ENCODE measurements at regions not wholly inside any gene's neighbourhood (a gene's known extent, or its start where the extent isn't known, plus 50 kb on each side); places are given as distances from the start of the nearest gene placed in this dataset.

- Mint-ChIP-seq H3K27me3 (ENCODE audit: low read depth) (peaks cover 2% of the 10 kb centered on the region; the same call in 1 of the 2 replicates), H3K4me3 (no peak overlapping the region), H3K9me3 (peaks cover 6 to 7% of the 10 kb centered on the region in 2 experiments; a peak in 4 of 5 replicates), H3K27ac (no peak overlapping the region), H3K4me1 (no peaks in the 10 kb centered on the region), H3K36me3 (ENCODE audit: insufficient read depth in 1 of 3, low read depth in 3 of 3) (no peaks in the 10 kb centered on the region; a peak in 3 of 7 replicates)
- H2BK15ac ChIP-seq (ENCODE audit: low read depth, low read length): no peak overlapping the region
- H4K5ac ChIP-seq (ENCODE audit: insufficient read length, low read depth, low read length): no peak overlapping the region
- no peaks in the 10 kb centered on the region for H3K9me3 ChIP-seq (ENCODE audit: control insufficient read depth, low read depth, low read length)
- H3K27ac ChIP-seq (ENCODE audit: insufficient read length, low read depth, low read length): no peak overlapping the region
- H3K14ac ChIP-seq (ENCODE audit: insufficient read depth, low read length): no peak overlapping the region
- H3K79me1 ChIP-seq (ENCODE audit: insufficient read depth, low read depth, low read length, poor library complexity, severe bottlenecking): no peaks in the 10 kb centered on the region
- WGBS (ENCODE audit: extremely low coverage, insufficient read length, low lambda C conversion rate): no CpG with 5 or more reads among the region's 16 CpGs
- no peaks in the 10 kb centered on the region for H3K79me2 ChIP-seq (ENCODE audit: insufficient read depth, low read length)
- H3K23ac ChIP-seq (ENCODE audit: insufficient read length, low read depth, low read length): no peak overlapping the region
- H2BK5ac ChIP-seq (ENCODE audit: insufficient read length, low read length): no peak overlapping the region
- H3K23me2 ChIP-seq (ENCODE audit: insufficient read length, low read depth, low read length, poor library complexity, severe bottlenecking): no peaks in the 10 kb centered on the region
- H2BK12ac ChIP-seq (ENCODE audit: insufficient read length, low read depth, low read length): no peak overlapping the region
- no peak overlapping the region for H3K4ac ChIP-seq (ENCODE audit: low read depth, low read length)
- H2BK120ac ChIP-seq (ENCODE audit: low read depth, low read length, poor library complexity, severe bottlenecking): no peak overlapping the region
- no peak overlapping the region for H3T11ph ChIP-seq (ENCODE audit: low read length)
- H3K9ac ChIP-seq (ENCODE audit: extremely low read depth, insufficient read length, low read length): no peak overlapping the region
- no peak overlapping the region for H3K18ac ChIP-seq (ENCODE audit: insufficient read length, low read depth, low read length)
- no peak overlapping the region for H2AFZ ChIP-seq (ENCODE audit: low read length)
- no peak for TF ChIP-seq CTCF (conservative IDR thresholded peaks at IDR 0.05)
- H4K91ac ChIP-seq (ENCODE audit: insufficient read length, low read depth, low read length): no peak overlapping the region
- no peak overlapping the region for H3K56ac ChIP-seq (ENCODE audit: insufficient read length, low read depth, low read length)
- H2BK20ac ChIP-seq (ENCODE audit: low read depth, low read length, poor library complexity, severe bottlenecking): no peak overlapping the region
- no peaks in the 10 kb centered on the region for H3K4me1 ChIP-seq (ENCODE audit: insufficient read depth, low read length)
- H4K20me1 ChIP-seq (ENCODE audit: control insufficient read depth, insufficient read depth, insufficient read length): no peaks in the 10 kb centered on the region
- no peaks in the 10 kb centered on the region for H3K27me3 ChIP-seq (ENCODE audit: insufficient read depth, low read length)
- no peak overlapping the region for H2AK5ac ChIP-seq (ENCODE audit: insufficient read length, low read length)
- no peak overlapping the region for H4K8ac ChIP-seq (replicated peaks; ENCODE audit: insufficient read length, low read depth, low read length)
- no peak for DNase-seq
- no peak overlapping the region for H3K4me2 ChIP-seq (ENCODE audit: insufficient read depth, insufficient read length, low read length)
Measured at GRCh38 chr16:88320947-88321634, 61.7 kb upstream of the ZNF469 start.

Measured in H9 (cell line).